K562 (cell line): ENCODE measurements at regions not wholly inside any gene's neighbourhood (a gene's known extent, or its start where the extent isn't known, plus 50 kb on each side); places are given as distances from the start of the nearest gene placed in this dataset.

Experiments used
- ATAC-seq: fragments of 200-7000 bp; cut with Tn5 transposase; 3 replicates; pipeline ENCODE4 v1.9.1; 2020; ENCODE audit warnings: moderate library complexity
- BruUV-seq: library from RNA; stranded (reverse); fragments of 400-500 nt; replicated peaks from 2 replicates; lab custom pipeline; 2021; lab: Mats Ljungman, UMichigan
- CTCF ChIA-PET: fragments of 300-600 bp; formaldehyde crosslinking; extraction: SDS; loops from one replicate; lab custom pipeline; 2021; ENCODE audit warnings: low intra/inter-chr PET ratio; lab: Yijun Ruan, JAX
- POLR2A ChIA-PET: fragments of 300-600, 350-650 bp; sonication (Branson Sonifier 250); formaldehyde crosslinking; extraction: SDS; loops from one replicate; lab custom pipeline; 2021; ENCODE audit warnings: antibody characterized with exemption, inconsistent platforms; lab: Yijun Ruan, JAX
- DNase-seq, 4 experiments: peaks; one replicate each; pipeline versions ENCODE4 v3.0.0 to v3.0.0-alpha.2; 2011 to 2018; ENCODE audit warnings: low spot score in 3 of 4, mixed read lengths in 3 of 4; ENCODE audit errors: extremely low read depth in 1 of 4
- FAIRE-seq: peaks from 2 replicates; lab custom pipeline; 2011; peaks lifted over from hg19 to GRCh38; lab: Jason Lieb, UNC
- H2AFZ ChIP-seq: 2 replicates; pipeline ENCODE4 v1.6.0; 2011; ENCODE audit warnings: low read depth, low read length, control low read depth, inconsistent platforms
- H3K27ac ChIP-seq: fragments of 200-600 bp; 3 replicates; pipeline ENCODE4 v1.8.0; 2011; ENCODE audit warnings: low read depth, mild to moderate bottlenecking, control low read depth, inconsistent platforms, low read length, moderate library complexity, mixed read lengths; ENCODE audit errors: extremely low read depth
- H3K27me3 ChIP-seq, 2 experiments: fragments of 300-600 bp in 1 of 2; 2 replicates in 1 of 2; 3 replicates in 1 of 2; pipeline versions ENCODE4 v1.6.0 to v1.8.0; 2011; ENCODE audit warnings: inconsistent platforms in 2 of 2, low read length in 2 of 2, mild to moderate bottlenecking in 1 of 2, mixed read lengths in 1 of 2, moderate library complexity in 1 of 2; ENCODE audit not compliant: control insufficient read depth in 2 of 2, insufficient read depth in 2 of 2
- H3K36me3 ChIP-seq: fragments of 300-600 bp; 3 replicates; pipeline ENCODE4 v1.8.0; 2011; ENCODE audit warnings: mild to moderate bottlenecking, low read length, inconsistent platforms; ENCODE audit not compliant: control insufficient read depth, insufficient read depth
- H3K4me1 ChIP-seq, 2 experiments: fragments of 200-600 bp in 1 of 2; replicated peaks in 1 of 2; 2 replicates in 1 of 2; 3 replicates in 1 of 2; pipeline versions ENCODE4 v1.5.1 to v1.8.0; 2011; ENCODE audit warnings: inconsistent platforms in 2 of 2, low read length in 2 of 2, mild to moderate bottlenecking in 1 of 2, mixed read lengths in 1 of 2, moderate library complexity in 1 of 2; ENCODE audit not compliant: control insufficient read depth in 2 of 2, insufficient read depth in 2 of 2
- H3K4me2 ChIP-seq: 2 replicates; pipeline ENCODE4 v1.6.1; 2011; ENCODE audit warnings: low read length, control low read depth, inconsistent platforms, mixed read lengths; ENCODE audit not compliant: insufficient read depth
- H3K4me3 ChIP-seq: fragments of 200-600 bp; sonication (generic), shearing (Covaris generic); 2 replicates; pipeline ENCODE4 v1.5.1; 2016; ENCODE audit warnings: control low read depth, inconsistent platforms
- H3K79me2 ChIP-seq: fragments of 200-600 bp; 3 replicates; pipeline ENCODE4 v1.8.0; 2011; ENCODE audit warnings: low read length, inconsistent platforms; ENCODE audit not compliant: control insufficient read depth, insufficient read depth
- H3K9ac ChIP-seq, 2 experiments: 2 replicates each; pipeline versions ENCODE4 v1.6.0 to v1.6.1; 2011; ENCODE audit warnings: low read depth in 2 of 2, low read length in 2 of 2, control low read depth in 1 of 2, inconsistent platforms in 1 of 2, mild to moderate bottlenecking in 1 of 2, mixed read lengths in 1 of 2; ENCODE audit not compliant: insufficient read depth in 1 of 2
- H3K9me1 ChIP-seq: one replicate; pipeline ENCODE4 v1.6.0; 2011; ENCODE audit warnings: inconsistent platforms, mild to moderate bottlenecking, low read length, moderate library complexity; ENCODE audit not compliant: control insufficient read depth, insufficient read depth
- H3K9me3 ChIP-seq: replicated peaks from 2 replicates; pipeline ENCODE4 v1.5.1; 2011; ENCODE audit warnings: low read depth, low read length, inconsistent platforms; ENCODE audit not compliant: control insufficient read depth, insufficient read depth
- H4K20me1 ChIP-seq: replicated peaks from 2 replicates; pipeline ENCODE4 v1.6.1; 2011; ENCODE audit warnings: low read length, inconsistent platforms, mixed read lengths; ENCODE audit not compliant: control insufficient read depth, insufficient read depth
- BMI1 ChIP-seq: fragments of 150-350 bp; IDR thresholded peaks from 2 replicates; pipeline ENCODE4 v1.6.1; 2014; ENCODE audit warnings: low read length
- CBX2 ChIP-seq: fragments of 200-600 bp; sonication (generic); IDR thresholded peaks from one replicate; pipeline ENCODE4 v1.6.1; 2012; ENCODE audit warnings: mild to moderate bottlenecking, low read length, inconsistent platforms; ENCODE audit not compliant: insufficient read depth, poor library complexity, severe bottlenecking
- CREB1 ChIP-seq, 2 experiments: sonication (generic) in 1 of 2; formaldehyde crosslinking in 1 of 2; IDR thresholded peaks; 2 replicates each; pipeline versions ENCODE4 v1.6.1 to v1.8.0; 2012 to 2022; ENCODE audit warnings: inconsistent platforms in 1 of 2, mild to moderate bottlenecking in 1 of 2, missing genetic modification reagents in 1 of 2, moderate library complexity in 1 of 2
- CSDE1 ChIP-seq, 2 experiments: fragments of 450-650 bp; IDR thresholded peaks; 2 replicates each; pipeline ENCODE4 v1.6.1; 2016; ENCODE audit warnings: mild to moderate bottlenecking in 1 of 2
- E4F1 ChIP-seq: fragments of 250-450 bp; sonication (Bioruptor Pico); IDR thresholded peaks from 2 replicates; pipeline ENCODE4 v1.5.0; 2021; ENCODE audit warnings: mild to moderate bottlenecking, borderline replicate concordance
- FOXJ2 ChIP-seq: fragments of 200-800 bp; sonication (Bioruptor generic); IDR thresholded peaks from 2 replicates; pipeline ENCODE4 v1.6.1; 2016; ENCODE audit warnings: missing genetic modification characterization, missing compliant biosample characterization
- FOXJ3 ChIP-seq: sonication (generic); formaldehyde crosslinking; IDR thresholded peaks from 2 replicates; pipeline ENCODE4 v1.4.0; 2020; ENCODE audit warnings: mild to moderate bottlenecking, missing genetic modification reagents
- RFX1 ChIP-seq: fragments of 450-650 bp; IDR thresholded peaks from 2 replicates; pipeline ENCODE4 v1.6.1; 2016; ENCODE audit warnings: mild to moderate bottlenecking, moderate library complexity
- WGBS: fragments of 100-300 bp; shearing (Covaris generic); methylation state at CpG from one replicate; pipeline ENCODE4 v1.1.6; 2016; ENCODE audit warnings: low coverage, mixed read lengths; ENCODE audit not compliant: insufficient coverage; ENCODE audit errors: missing lambda C conversion rate; 5-methylcytosine and 5-hydroxymethylcytosine counted together
- in situ Hi-C: fragments of 300-500 bp; cut with MboI; formaldehyde crosslinking; loops from 4 replicates; pipeline ENCODE4 v1.15.0; 2018; ENCODE audit warnings: inconsistent platforms, mixed read lengths
- intact Hi-C: fragments of 100-400 bp; cut with micrococcal nuclease; formaldehyde crosslinking; loops from 2 replicates; pipeline ENCODE4 v1.14.2; 2022

GRCh38 chr6:25014791-25015560 lies 79.2 kb upstream of the RIPOR2 start:
- in situ Hi-C loops (no loop called here), intact Hi-C loops (no loop called here)
- H3K27ac ChIP-seq: no peak overlapping the region
- WGBS: 2% methylated on average over 11 of the region's 11 CpGs
- no peaks in the 10 kb centered on the region for H3K79me2 ChIP-seq
- no peaks in the 10 kb centered on the region for H3K4me1 ChIP-seq
- H2AFZ ChIP-seq: no peak overlapping the region
- TF ChIP-seq RFX1 (peak; percentile 91), FOXJ2 (tag) (peak; percentile 88), CBX2 (no peak), E4F1 (CRISPR knock-in tag) (no peak), CREB1 (IDR thresholded peaks at IDR 0.05) (no peak), CREB1 (CRISPR knock-in tag; IDR thresholded peaks at IDR 0.05) (no peak), FOXJ3 (CRISPR knock-in tag) (peak; percentile 74), CSDE1 (IDR thresholded peaks at IDR 0.05) (peak in 1 of 2 experiments; percentile 42; a peak in 1 of 4 replicates), BMI1 (peak; percentile 48; the same call in 1 of the 2 replicates)
- ATAC-seq (no peak), DNase-seq (peak in 1 of 4 experiments; percentile 9), FAIRE-seq (no peak)
- H3K36me3 ChIP-seq: no peaks in the 10 kb centered on the region
- POLR2A ChIA-PET: interaction anchor here (0.8 kb wide), 1 partner anchor 11 kb away, joined by 3 read pairs; no protein-coding TSS in a partner anchor
- CTCF ChIA-PET: no interaction called here
- no TSS peak for BruUV-seq
- no peak overlapping the region for H3K4me3 ChIP-seq
- H3K4me2 ChIP-seq: no peak overlapping the region
- H3K9ac ChIP-seq: no peak overlapping the region
- H3K9me3 ChIP-seq: no peaks in the 10 kb centered on the region
- H3K27me3 ChIP-seq: peaks cover 0 to 9% of the 10 kb centered on the region in 2 experiments; a peak in 1 of 5 replicates
- H4K20me1 ChIP-seq: no peaks in the 10 kb centered on the region
- H3K9me1 ChIP-seq: no peaks in the 10 kb centered on the region
